ENCODE measurements at regions not wholly inside any gene's neighbourhood (a gene's known extent, or its start where the extent isn't known, plus 50 kb on each side); places are given as distances from the start of the nearest gene placed in this dataset.

DNA sequence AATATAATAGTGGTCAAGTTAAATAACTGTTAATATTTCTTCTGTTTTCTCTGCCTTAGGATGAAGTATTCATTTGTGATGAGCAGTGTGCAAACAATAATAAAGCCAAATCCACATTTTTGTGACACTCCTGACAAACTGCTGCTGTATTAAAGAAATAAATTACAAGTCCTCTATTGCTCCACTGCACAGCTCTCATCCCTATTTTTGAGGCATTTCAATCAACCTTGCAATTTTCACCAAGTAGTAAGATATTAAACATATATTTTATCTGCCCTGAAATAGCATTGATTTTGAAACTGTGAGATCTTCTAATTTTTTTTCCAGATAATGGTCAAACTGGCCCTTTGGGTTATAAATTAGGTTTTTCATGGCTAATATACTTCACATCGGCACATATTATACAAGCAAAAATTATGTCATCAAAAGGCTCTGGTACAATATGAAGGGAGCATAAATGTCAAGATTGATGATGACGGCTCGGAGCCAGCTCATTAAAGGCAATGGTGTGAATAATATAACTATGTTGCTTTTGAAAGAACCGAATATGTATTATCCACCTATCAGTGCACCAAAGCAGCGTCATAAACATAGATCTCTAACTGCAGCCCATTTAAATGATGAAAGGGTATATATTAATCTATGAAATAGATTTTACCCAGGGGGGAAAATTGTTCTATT lies 764.9 kb downstream of the DNAH5 start:
- TF ChIP-seq CTCF (IDR thresholded peaks at IDR 0.05; ENCODE audit: insufficient read depth, low read length) (no peak), POLR2AphosphoS5 (IDR thresholded peaks at IDR 0.05; ENCODE audit: low read depth) (no peak), REST (IDR thresholded peaks at IDR 0.05; ENCODE audit: insufficient replicate concordance, low read depth) (no peak), SPI1 (IDR thresholded peaks at IDR 0.05; ENCODE audit: borderline replicate concordance, low read depth) (no peak)
